IMR-90 (cell line): ENCODE measurements at regions not wholly inside any gene's neighbourhood (a gene's known extent, or its start where the extent isn't known, plus 50 kb on each side); places are given as distances from the start of the nearest gene placed in this dataset.

Experiments used
- ATAC-seq: fragments of 200-7000 bp; cut with Tn5 transposase; 2 replicates; pipeline ENCODE4 v1.9.1; 2020; ENCODE audit warnings: low read depth, mild to moderate bottlenecking, moderate library complexity
- BruUV-seq: library from RNA; stranded (reverse); fragments of 400-500 nt; replicated peaks from 2 replicates; lab custom pipeline; 2021; lab: Mats Ljungman, UMichigan
- CTCF ChIA-PET: fragments of 300-600 bp; formaldehyde crosslinking; extraction: SDS; loops from one replicate; lab custom pipeline; 2021; ENCODE audit warnings: antibody characterized with exemption; lab: Yijun Ruan, JAX
- POLR2A ChIA-PET: fragments of 300-600 bp; sonication (Branson Sonifier 250); formaldehyde crosslinking; loops from one replicate; lab custom pipeline; 2022; ENCODE audit warnings: antibody characterized with exemption; ENCODE audit not compliant: unreplicated experiment; lab: Charles Lee
- DNase-seq: peaks from one replicate; pipeline ENCODE4 v3.0.0; 2013
- H2AFZ ChIP-seq: replicated peaks from 2 replicates; pipeline ENCODE3; 2013; ENCODE audit warnings: low read length, mild to moderate bottlenecking; ENCODE audit not compliant: poor library complexity
- H2AK5ac ChIP-seq: 2 replicates; pipeline ENCODE4 v1.6.1; 2013; ENCODE audit warnings: low read depth, low read length, inconsistent platforms
- H2AK9ac ChIP-seq: replicated peaks from 2 replicates; pipeline ENCODE3; 2013; ENCODE audit warnings: mild to moderate bottlenecking, low read depth, low read length, moderate library complexity; ENCODE audit not compliant: poor library complexity
- H2BK120ac ChIP-seq: 2 replicates; pipeline ENCODE4 v1.6.1; 2013; ENCODE audit warnings: low read depth, low read length, inconsistent platforms
- H2BK15ac ChIP-seq: 3 replicates; pipeline ENCODE4 v1.6.1; 2013; ENCODE audit warnings: low read depth, low read length, inconsistent platforms
- H2BK20ac ChIP-seq: 2 replicates; pipeline ENCODE4 v1.6.1; 2013; ENCODE audit warnings: low read depth, mild to moderate bottlenecking, inconsistent platforms, low read length, moderate library complexity
- H2BK5ac ChIP-seq: 2 replicates; pipeline ENCODE4 v1.6.1; 2013; ENCODE audit warnings: mild to moderate bottlenecking, low read depth, low read length, inconsistent platforms; ENCODE audit not compliant: poor library complexity, severe bottlenecking
- H3K14ac ChIP-seq: replicated peaks from 2 replicates; pipeline ENCODE4 v1.6.1; 2013; ENCODE audit warnings: low read depth, low read length, inconsistent platforms
- H3K18ac ChIP-seq: 2 replicates; pipeline ENCODE4 v1.6.1; 2013; ENCODE audit warnings: low read depth, low read length, control low read depth
- H3K23ac ChIP-seq: 2 replicates; pipeline ENCODE4 v1.6.1; 2013; ENCODE audit warnings: low read depth, low read length, inconsistent platforms
- H3K27ac ChIP-seq: 2 replicates; pipeline ENCODE4 v1.5.1; 2013; ENCODE audit warnings: mild to moderate bottlenecking, control low read depth, low read length; ENCODE audit not compliant: insufficient read depth
- H3K27me3 ChIP-seq: 2 replicates; pipeline ENCODE4 v1.6.1; 2013; ENCODE audit warnings: low read length; ENCODE audit not compliant: control insufficient read depth, insufficient read depth
- H3K36me3 ChIP-seq: 2 replicates; pipeline ENCODE4 v1.6.1; 2013; ENCODE audit warnings: low read length, mixed read lengths; ENCODE audit not compliant: control insufficient read depth, insufficient read depth
- H3K4ac ChIP-seq: 2 replicates; pipeline ENCODE4 v1.6.1; 2013; ENCODE audit warnings: low read depth, low read length, inconsistent platforms
- H3K4me1 ChIP-seq: 2 replicates; pipeline ENCODE4 v1.6.1; 2013; ENCODE audit warnings: low read length, mixed read lengths; ENCODE audit not compliant: control insufficient read depth, insufficient read depth
- H3K4me2 ChIP-seq: 2 replicates; pipeline ENCODE4 v1.6.1; 2013; ENCODE audit warnings: low read depth, mild to moderate bottlenecking, control low read depth, low read length, moderate library complexity
- H3K4me3 ChIP-seq: 2 replicates; pipeline ENCODE4 v1.5.1; 2013; ENCODE audit warnings: low read depth, mild to moderate bottlenecking, control low read depth, low read length, moderate library complexity; ENCODE audit not compliant: insufficient read depth
- H3K56ac ChIP-seq: 2 replicates; pipeline ENCODE4 v1.6.1; 2013; ENCODE audit warnings: low read length, inconsistent platforms; ENCODE audit not compliant: insufficient read depth; ENCODE audit errors: extremely low read depth
- H3K79me1 ChIP-seq, 2 experiments: 2 replicates each; pipeline ENCODE4 v1.6.1; 2013; ENCODE audit warnings: low read length in 2 of 2, inconsistent platforms in 1 of 2, low read depth in 1 of 2
- H3K9ac ChIP-seq: 2 replicates; pipeline ENCODE4 v1.6.1; 2013; ENCODE audit warnings: low read depth, low read length, control low read depth
- H3K9me1 ChIP-seq: 2 replicates; pipeline ENCODE4 v1.6.1; 2013; ENCODE audit warnings: low read length, inconsistent platforms; ENCODE audit not compliant: insufficient read depth
- H3K9me3 ChIP-seq: 2 replicates; pipeline ENCODE4 v1.6.1; 2013; ENCODE audit warnings: low read length; ENCODE audit not compliant: control insufficient read depth, insufficient read depth
- H4K20me1 ChIP-seq: 2 replicates; pipeline ENCODE4 v1.6.1; 2013; ENCODE audit warnings: low read length, inconsistent platforms; ENCODE audit not compliant: insufficient read depth
- H4K5ac ChIP-seq: 2 replicates; pipeline ENCODE4 v1.6.1; 2013; ENCODE audit warnings: mild to moderate bottlenecking, low read depth, low read length, control low read depth
- H4K8ac ChIP-seq, 2 experiments: 2 replicates each; pipeline ENCODE4 v1.6.1; 2013; ENCODE audit warnings: low read depth in 2 of 2, low read length in 2 of 2, control low read depth in 1 of 2, inconsistent platforms in 1 of 2
- H4K91ac ChIP-seq: 2 replicates; pipeline ENCODE4 v1.6.1; 2013; ENCODE audit warnings: low read depth, low read length, inconsistent platforms; ENCODE audit not compliant: insufficient read depth
- CTCF ChIP-seq: conservative IDR thresholded peaks from 2 replicates; pipeline ENCODE4 v1.5.1; 2012; ENCODE audit warnings: mild to moderate bottlenecking, low read depth, low read length, improper control_type of control experiment
- FOS ChIP-seq: fragments of 150-350 bp; IDR thresholded peaks from 2 replicates; pipeline ENCODE4 v1.6.1; 2016; ENCODE audit warnings: low read depth, low read length
- MXI1 ChIP-seq: IDR thresholded peaks from 2 replicates; pipeline ENCODE4 v1.6.1; 2012; ENCODE audit warnings: low read depth, mild to moderate bottlenecking, low read length, moderate library complexity, borderline replicate concordance
- RAD21 ChIP-seq: IDR thresholded peaks from 2 replicates; pipeline ENCODE4 v1.6.1; 2012; ENCODE audit warnings: low read length, improper control_type of control experiment
- SMC3 ChIP-seq: fragments of 150-350 bp; IDR thresholded peaks from 2 replicates; pipeline ENCODE4 v1.6.1; 2016; ENCODE audit warnings: low read depth, mild to moderate bottlenecking, antibody characterized with exemption, low read length, moderate library complexity
- WGBS, 2 experiments: methylation state at CpG; one replicate each; pipeline versions ENCODE4 v1.1.5 to v1.1.7; 2013; ENCODE audit warnings: missing lambda C conversion rate in 2 of 2; ENCODE audit not compliant: insufficient read length in 1 of 2; ENCODE audit errors: extremely low coverage in 2 of 2; 5-methylcytosine and 5-hydroxymethylcytosine counted together
- dilution Hi-C: fragments of 300-500 bp; cut with HindIII; formaldehyde crosslinking; loops from one replicate; pipeline ENCODE4 v1.14.3; 2018; ENCODE audit warnings: low sequenced_read_pairs; ENCODE audit not compliant: unreplicated experiment
- in situ Hi-C: fragments of 300-500 bp; cut with MboI; formaldehyde crosslinking; loops from 3 replicates; pipeline ENCODE4 v1.14.3; 2019; ENCODE audit warnings: low sequenced_read_pairs, inconsistent platforms, mixed read lengths
- intact Hi-C: fragments of 100-400 bp; cut with micrococcal nuclease; formaldehyde crosslinking; loops from 2 replicates; pipeline ENCODE4 v1.10.0; 2022

GRCh38 chr10:131842351-131843088 lies 58.3 kb upstream of the PPP2R2D start:
- ATAC-seq: no peak
- H2AK5ac ChIP-seq: no peak overlapping the region
- 18% methylated on average over 3 of the region's 14 CpGs; no CpG with 5 or more reads in 1 of the 2 experiments for WGBS, 2 experiments
- in situ Hi-C loops (no loop called here), intact Hi-C loops (no loop called here), dilution Hi-C loops (no loop called here)
- no peak overlapping the region for H2BK120ac ChIP-seq
- TF ChIP-seq FOS (no peak), CTCF (no peak), RAD21 (no peak), SMC3 (no peak), MXI1 (no peak)
- no peak overlapping the region for H2AFZ ChIP-seq
- H2BK5ac ChIP-seq: no peak overlapping the region
- no peaks in the 10 kb centered on the region for H3K79me1 ChIP-seq
- H4K8ac ChIP-seq: no peak overlapping the region
- no peaks in the 10 kb centered on the region for H3K27me3 ChIP-seq
- H3K9ac ChIP-seq: no peak overlapping the region
- no peak overlapping the region for H3K23ac ChIP-seq
- no peak overlapping the region for H3K4me3 ChIP-seq
- no peak overlapping the region for H3K56ac ChIP-seq
- H3K4me2 ChIP-seq: no peak overlapping the region
- H3K14ac ChIP-seq: no peak overlapping the region
- H4K91ac ChIP-seq: no peak overlapping the region
- H2AK9ac ChIP-seq: no peak overlapping the region
- H2BK15ac ChIP-seq: no peak overlapping the region
- peaks cover 56% of the 10 kb centered on the region for H3K9me3 ChIP-seq
- no peaks in the 10 kb centered on the region for H3K36me3 ChIP-seq
- no TSS peak for BruUV-seq
- DNase-seq: no peak
- no peaks in the 10 kb centered on the region for H4K20me1 ChIP-seq
- no peaks in the 10 kb centered on the region for H3K4me1 ChIP-seq
- H3K18ac ChIP-seq: no peak overlapping the region
- H2BK20ac ChIP-seq: no peak overlapping the region
- ChIA-PET POLR2A (no interaction called here), CTCF (no interaction called here)
- H4K5ac ChIP-seq: no peak overlapping the region
- no peak overlapping the region for H3K27ac ChIP-seq
- H3K9me1 ChIP-seq: no peaks in the 10 kb centered on the region
- H3K4ac ChIP-seq: no peak overlapping the region
